ENCODE measurements at regions not wholly inside any gene's neighbourhood (a gene's known extent, or its start where the extent isn't known, plus 50 kb on each side); places are given as distances from the start of the nearest gene placed in this dataset.

GRCh38 chr18:34159691-34160185, 65.0 kb downstream of the NOL4 start:
- no peak for DNase-seq

- peak; percentile 88 for DNase-seq
Measured at GRCh38 chr18:34158881-34159690, 65.6 kb downstream of the NOL4 start.

GRCh38 chr18:34153711-34154110, 71.0 kb downstream of the NOL4 start:
- DNase-seq = no peak

GRCh38 chr18:34131006-34131405, 93.7 kb downstream of the NOL4 start:
- no peak for DNase-seq

GRCh38 chr18:34128436-34128835, 96.3 kb downstream of the NOL4 start:
- no peak for DNase-seq

- no peak for DNase-seq
Measured at GRCh38 chr18:34126121-34126520, 98.6 kb downstream of the NOL4 start.

GRCh38 chr18:34122724-34123334, 101.9 kb downstream of the NOL4 start:
- peak; percentile 72 for DNase-seq

GRCh38 chr18:34121200-34121721, 103.5 kb downstream of the NOL4 start:
- DNase-seq = peak; percentile 22

GRCh38 chr18:34120294-34120693, 104.4 kb downstream of the NOL4 start:
- no peak for DNase-seq

- DNase-seq = no peak
Measured at GRCh38 chr18:34117319-34117718, 107.4 kb downstream of the NOL4 start.

- DNase-seq = peak; percentile 7
Measured at GRCh38 chr18:34115409-34116081, 109.2 kb downstream of the NOL4 start.

GRCh38 chr18:34114996-34115395, 109.7 kb downstream of the NOL4 start:
- DNase-seq = no peak

- no peak for DNase-seq
Measured at GRCh38 chr18:34108206-34108605, 116.5 kb downstream of the NOL4 start.

- no peak for DNase-seq
Measured at GRCh38 chr18:34098109-34098508, 126.6 kb downstream of the NOL4 start.

- no peak for DNase-seq
Measured at GRCh38 chr18:34097312-34097711, 127.4 kb downstream of the NOL4 start.

GRCh38 chr18:34094148-34094547, 130.6 kb downstream of the NOL4 start:
- no peak for DNase-seq

- DNase-seq = no peak
Measured at GRCh38 chr18:34092796-34093195, 131.9 kb downstream of the NOL4 start.

- no peak for DNase-seq
Measured at GRCh38 chr18:34086370-34086769, 138.3 kb downstream of the NOL4 start.

GRCh38 chr18:34085140-34085739, 139.5 kb downstream of the NOL4 start:
- DNase-seq = no peak

- DNase-seq = no peak
Measured at GRCh38 chr18:34084635-34085034, 140.1 kb downstream of the NOL4 start.

GRCh38 chr18:34083910-34084535, 140.7 kb downstream of the NOL4 start:
- DNase-seq = no peak

- no peak for DNase-seq
Measured at GRCh38 chr18:34077599-34077998, 147.1 kb downstream of the NOL4 start.

Measured in tongue (tissue), 1 donor.